PFSK-1 (cell line): ENCODE measurements at regions not wholly inside any gene's neighbourhood (a gene's known extent, or its start where the extent isn't known, plus 50 kb on each side); places are given as distances from the start of the nearest gene placed in this dataset.

Experiments used
- POLR2AphosphoS5 ChIP-seq: IDR thresholded peaks from 2 replicates; pipeline ENCODE4 v1.6.1; 2012; ENCODE audit warnings: low read depth, mild to moderate bottlenecking, control low read depth, low read length, moderate library complexity
- TF ChIP-seq, protein P1 (sequence below), 2 experiments: IDR thresholded peaks; 2 replicates each; pipeline versions ENCODE4 v1.6.1 to v1.8.0; 2011 to 2012; ENCODE audit warnings: low read depth in 2 of 2, low read length in 2 of 2, control low read depth in 1 of 2, inconsistent platforms in 1 of 2, mild to moderate bottlenecking in 1 of 2, moderate library complexity in 1 of 2; ENCODE audit not compliant: insufficient read depth in 1 of 2

DNA sequence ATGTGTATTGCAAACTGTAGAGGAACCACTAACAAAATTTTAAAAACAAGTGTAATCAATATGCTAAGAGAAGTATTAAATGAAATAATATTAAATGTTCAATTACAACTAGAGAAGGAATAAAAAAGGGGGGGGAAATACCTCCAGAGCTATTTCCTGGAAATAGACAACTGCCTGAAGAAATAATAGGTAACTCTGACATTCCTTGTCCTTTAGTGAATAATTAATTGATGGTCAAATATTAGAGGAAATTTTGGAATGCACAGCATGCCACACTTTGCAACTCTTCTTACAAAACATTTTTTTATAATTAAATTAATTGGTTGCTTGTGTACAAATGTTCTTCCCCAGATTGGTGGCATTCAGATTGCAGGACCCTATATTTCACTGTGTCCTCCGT is 342.6 kb upstream of the COL8A1 start:
- TF ChIP-seq, protein P1, sequence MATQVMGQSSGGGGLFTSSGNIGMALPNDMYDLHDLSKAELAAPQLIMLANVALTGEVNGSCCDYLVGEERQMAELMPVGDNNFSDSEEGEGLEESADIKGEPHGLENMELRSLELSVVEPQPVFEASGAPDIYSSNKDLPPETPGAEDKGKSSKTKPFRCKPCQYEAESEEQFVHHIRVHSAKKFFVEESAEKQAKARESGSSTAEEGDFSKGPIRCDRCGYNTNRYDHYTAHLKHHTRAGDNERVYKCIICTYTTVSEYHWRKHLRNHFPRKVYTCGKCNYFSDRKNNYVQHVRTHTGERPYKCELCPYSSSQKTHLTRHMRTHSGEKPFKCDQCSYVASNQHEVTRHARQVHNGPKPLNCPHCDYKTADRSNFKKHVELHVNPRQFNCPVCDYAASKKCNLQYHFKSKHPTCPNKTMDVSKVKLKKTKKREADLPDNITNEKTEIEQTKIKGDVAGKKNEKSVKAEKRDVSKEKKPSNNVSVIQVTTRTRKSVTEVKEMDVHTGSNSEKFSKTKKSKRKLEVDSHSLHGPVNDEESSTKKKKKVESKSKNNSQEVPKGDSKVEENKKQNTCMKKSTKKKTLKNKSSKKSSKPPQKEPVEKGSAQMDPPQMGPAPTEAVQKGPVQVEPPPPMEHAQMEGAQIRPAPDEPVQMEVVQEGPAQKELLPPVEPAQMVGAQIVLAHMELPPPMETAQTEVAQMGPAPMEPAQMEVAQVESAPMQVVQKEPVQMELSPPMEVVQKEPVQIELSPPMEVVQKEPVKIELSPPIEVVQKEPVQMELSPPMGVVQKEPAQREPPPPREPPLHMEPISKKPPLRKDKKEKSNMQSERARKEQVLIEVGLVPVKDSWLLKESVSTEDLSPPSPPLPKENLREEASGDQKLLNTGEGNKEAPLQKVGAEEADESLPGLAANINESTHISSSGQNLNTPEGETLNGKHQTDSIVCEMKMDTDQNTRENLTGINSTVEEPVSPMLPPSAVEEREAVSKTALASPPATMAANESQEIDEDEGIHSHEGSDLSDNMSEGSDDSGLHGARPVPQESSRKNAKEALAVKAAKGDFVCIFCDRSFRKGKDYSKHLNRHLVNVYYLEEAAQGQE (IDR thresholded peaks at IDR 0.05; ENCODE audit: insufficient read depth in 1 of 2, low read depth in 2 of 2, low read length in 2 of 2), result no peak
- no peak for TF ChIP-seq POLR2AphosphoS5
